LoVo (cell line): ENCODE measurements at regions not wholly inside any gene's neighbourhood (a gene's known extent, or its start where the extent isn't known, plus 50 kb on each side); places are given as distances from the start of the nearest gene placed in this dataset.
"Not testable (repeated sequence)": the region's sequence is repeated elsewhere in the genome, so short reads cannot be mapped to it uniquely, and the experiment has no call there.

Source experiments
- DNase-seq: peaks from one replicate; pipeline ENCODE4 v3.0.0-alpha.2; 2016; ENCODE audit warnings: low spot score

- DNase-seq: no peak
These were observed 358.2 kb downstream of the EDEM1 start for GRCh38 chr3:5545719-5546118.

DNA sequence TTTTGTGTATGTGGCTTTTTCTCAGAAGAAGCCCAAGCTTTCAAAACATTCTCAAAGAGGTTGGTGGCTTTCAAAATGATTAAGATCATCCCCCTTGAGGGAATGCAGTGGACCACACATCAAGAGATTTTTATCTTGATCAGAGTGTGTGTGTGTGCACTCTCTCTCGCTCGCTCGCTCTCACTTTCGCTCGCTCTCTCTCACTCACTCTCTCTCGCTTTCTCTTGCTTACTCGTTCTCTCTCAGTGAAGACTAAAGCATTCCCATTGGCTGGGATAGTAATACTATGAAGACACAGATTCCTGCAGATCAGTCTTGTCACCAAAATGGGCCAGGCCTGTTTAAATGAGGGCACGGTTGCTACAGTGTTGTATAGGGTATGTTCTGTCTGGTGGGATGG is 365.7 kb downstream of the EDEM1 start:
- no peak for DNase-seq

DNA sequence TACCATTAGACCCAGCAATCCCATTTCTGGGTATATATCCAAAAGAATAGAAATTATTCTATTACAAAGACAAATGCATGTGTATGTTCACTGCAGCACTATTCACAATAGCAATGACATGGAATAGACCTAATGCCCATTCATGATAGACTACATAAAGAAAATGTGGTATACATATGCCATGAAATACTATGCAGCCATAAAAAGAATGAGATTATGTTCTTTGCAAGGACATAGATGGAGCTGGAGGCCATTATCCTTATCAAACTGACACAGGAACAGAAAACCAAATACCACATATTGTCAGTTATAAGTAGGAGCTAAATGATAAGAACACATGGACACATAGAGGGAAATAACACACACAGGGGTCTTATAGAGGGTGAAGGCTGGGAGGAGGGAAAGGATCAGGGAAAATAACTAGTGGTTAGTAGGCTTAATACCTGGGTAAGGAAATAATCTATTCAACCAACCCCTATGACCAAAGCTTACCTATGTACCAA is 366.8 kb downstream of the EDEM1 start:
- DNase-seq: no peak

DNA sequence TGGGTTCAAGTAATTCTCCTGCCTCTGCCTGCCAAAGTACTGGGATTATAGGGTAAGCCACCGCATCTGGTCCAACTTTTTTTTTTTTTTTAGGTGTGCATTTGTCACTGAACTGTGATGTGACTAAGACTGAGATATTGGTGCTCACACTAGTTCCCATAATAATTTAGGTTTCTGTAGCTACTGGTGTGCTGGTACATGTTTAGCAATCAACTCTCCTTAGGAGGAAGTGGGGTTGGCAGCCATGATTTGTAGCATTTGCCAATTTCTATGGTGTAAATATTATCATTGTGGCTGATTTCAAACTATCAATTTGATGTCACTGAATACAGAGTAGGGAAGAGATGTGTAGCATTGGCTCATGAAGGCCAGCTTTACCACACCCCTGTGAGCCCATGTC is 372.7 kb downstream of the EDEM1 start:
- no peak for DNase-seq

- DNase-seq: no peak
These were observed 376.2 kb downstream of the EDEM1 start for GRCh38 chr3:5563537-5564277.

GRCh38 chr3:5564278-5564666 is 376.8 kb downstream of the EDEM1 start:
- no peak for DNase-seq

DNA sequence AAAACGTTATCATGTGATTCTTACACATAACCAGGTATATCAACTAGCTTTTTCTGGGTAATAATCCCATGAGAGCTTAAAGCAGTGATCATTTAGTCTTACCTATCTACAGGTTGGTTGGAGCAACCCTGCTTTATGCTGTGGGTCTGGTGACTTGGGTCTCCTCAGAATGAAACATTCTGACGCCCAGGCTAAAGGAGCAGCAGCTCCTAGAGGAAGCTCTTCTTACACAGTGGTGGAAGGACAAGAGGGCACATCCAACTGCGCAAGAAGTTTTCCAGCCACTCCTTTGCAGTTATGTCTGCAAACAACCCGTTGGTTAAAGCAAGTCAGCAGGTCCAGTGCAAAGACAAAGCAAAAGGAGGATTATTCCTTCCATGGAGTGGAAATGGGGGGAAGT is 377.5 kb downstream of the EDEM1 start:
- DNase-seq: no peak

- no peak for DNase-seq
These were observed 379.6 kb downstream of the EDEM1 start for GRCh38 chr3:5567113-5567512.

- no peak for DNase-seq
These were observed 380.9 kb downstream of the EDEM1 start for GRCh38 chr3:5568451-5568850.

DNA sequence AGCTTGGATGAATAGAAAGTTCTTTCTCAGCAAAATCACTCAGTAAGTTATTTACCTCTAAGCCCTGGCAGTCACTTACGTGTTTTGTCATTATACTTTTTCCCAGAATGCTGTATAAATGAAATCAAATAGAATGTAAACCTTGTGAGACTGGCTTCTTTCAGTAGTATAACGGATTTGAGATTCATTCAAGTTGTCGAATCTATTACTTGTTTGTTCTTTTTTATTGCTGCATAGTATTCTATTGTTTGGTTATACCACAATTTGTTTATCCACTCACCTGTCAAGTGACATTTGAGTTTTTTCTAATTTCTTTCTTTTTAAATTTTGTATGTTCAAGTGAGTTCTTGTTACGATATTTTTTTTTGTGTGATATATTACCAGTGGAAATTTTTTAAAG is 381.6 kb downstream of the EDEM1 start:
- DNase-seq: no peak

- DNase-seq: no peak
These were observed 384.7 kb downstream of the EDEM1 start for GRCh38 chr3:5572168-5572567.

DNA sequence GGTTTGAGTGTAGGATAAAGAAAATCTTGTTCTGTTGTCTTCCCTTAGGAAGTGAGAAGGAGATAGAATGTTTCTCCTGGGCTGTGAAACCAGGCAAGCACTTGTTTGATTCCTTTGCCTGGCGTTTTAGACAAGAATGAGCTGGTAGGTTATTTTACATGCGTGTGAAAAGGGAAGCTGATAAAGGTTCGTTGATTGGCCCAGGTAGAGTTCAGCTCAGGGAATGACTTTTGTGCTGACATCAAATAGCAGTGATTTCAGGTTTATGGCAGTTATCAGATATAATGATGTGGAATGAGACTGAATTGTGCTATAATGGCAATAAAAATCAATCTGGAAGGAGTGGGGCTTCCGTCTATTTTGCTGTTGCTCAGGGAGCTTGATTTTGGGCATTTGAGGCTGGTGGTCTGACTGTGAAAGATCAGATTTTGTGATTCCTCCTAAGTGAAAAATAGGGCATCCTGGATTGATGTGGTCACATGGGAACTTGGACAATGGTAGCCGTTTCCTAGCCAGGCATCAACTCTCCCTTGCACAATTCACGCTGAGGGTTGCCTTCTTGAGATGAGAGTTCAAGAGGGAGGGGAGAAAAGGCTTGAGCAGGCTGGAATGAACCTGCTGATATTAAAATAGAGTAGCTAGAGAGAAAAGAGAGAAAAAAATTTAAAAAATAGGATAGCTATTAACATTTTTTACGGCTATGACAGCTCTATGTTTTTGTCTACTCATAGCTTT is 388.9 kb downstream of the EDEM1 start:
- no peak for DNase-seq

GRCh38 chr3:5579139-5579602 is 391.7 kb downstream of the EDEM1 start:
- DNase-seq: no peak

GRCh38 chr3:5579946-5580345 is 392.4 kb downstream of the EDEM1 start:
- no peak for DNase-seq

DNA sequence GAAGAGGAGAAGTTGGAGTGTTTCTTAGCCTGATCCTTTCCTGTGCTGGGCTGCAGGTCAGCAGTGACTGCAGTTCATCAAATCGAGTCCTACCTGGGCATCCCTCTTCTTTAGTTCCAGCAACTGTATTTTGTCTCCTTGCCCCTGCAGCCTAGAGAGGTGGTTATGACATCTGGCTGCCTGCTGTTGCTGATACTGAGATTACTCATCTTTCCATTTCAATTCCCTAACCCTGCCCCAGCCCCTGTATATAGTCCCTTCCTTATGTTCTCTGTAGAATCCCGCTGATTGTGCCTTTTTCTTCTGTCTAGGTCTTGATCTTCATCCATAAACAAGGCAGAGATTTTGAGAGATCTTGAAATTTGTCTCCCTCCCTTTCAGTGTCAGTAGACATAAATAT is 393.3 kb downstream of the EDEM1 start:
- no peak for DNase-seq

GRCh38 chr3:5581743-5582142 is 394.2 kb downstream of the EDEM1 start:
- DNase-seq: no peak

DNA sequence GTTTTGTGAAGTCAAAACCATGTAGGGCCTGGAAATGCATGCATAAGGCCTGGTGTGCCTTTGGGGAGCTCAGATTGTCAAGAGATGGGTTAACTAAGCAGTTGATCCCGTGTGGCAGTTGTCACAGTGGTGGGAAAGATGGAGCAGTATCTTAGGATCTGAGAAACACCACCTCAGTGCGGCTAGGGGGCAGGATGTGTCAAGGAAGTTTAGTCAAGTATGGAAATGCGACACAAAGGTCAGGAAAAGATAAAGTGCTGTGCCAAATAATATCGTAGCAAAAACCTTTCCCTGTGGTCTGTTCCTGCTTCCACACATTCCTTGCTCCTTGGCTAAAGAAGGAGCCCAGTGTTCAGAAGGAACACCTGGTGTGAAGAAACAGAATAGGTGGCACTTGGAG is 396.4 kb downstream of the EDEM1 start:
- no peak for DNase-seq

DNA sequence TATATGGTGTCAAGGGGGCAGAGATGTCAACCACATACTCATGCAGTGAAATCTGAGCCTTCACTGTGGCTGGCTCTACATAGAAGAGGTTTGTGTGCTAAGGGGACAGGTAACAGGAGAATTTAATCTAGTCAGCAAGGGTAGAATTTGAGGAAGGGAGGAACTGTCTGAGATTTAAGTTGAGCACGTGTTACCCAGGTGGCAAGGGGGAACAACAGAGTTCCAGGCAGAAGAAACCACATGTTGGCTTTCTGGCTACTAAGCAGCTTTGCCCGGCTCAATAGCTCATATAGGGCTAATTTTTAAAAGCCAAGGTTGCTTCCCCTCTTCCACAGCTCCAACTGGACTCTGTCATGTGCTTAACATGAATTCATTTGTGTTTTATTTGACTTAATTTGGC is 397.6 kb downstream of the EDEM1 start:
- DNase-seq: no peak

DNA sequence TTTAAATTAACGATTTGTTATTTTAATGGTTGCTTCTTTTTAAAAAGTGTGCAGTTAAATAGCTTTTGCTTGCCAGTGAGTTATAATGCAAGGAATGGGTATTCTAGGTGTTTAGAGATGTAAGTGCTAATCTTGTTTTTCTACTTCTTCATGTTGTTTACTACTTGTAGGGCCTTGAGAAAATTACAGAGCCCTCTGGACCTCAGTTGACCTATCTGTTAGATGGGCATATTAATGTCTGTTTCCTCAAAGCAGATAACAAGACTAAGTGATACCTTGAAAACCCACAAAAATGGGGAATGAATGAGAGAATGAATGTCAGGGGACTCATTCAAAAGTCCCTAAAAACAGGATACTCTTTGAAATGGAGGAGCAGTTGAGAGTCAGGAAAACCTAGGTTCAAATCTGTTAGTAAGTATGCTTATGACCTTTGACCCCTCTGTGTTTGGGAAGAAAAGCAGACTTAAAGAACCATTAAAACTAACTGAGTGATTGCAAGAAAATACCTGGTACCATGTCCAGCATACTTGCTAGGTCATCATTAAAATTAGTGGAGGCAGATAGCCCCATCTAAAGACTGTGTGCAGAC is 419.5 kb downstream of the EDEM1 start:
- DNase-seq: no peak

DNA sequence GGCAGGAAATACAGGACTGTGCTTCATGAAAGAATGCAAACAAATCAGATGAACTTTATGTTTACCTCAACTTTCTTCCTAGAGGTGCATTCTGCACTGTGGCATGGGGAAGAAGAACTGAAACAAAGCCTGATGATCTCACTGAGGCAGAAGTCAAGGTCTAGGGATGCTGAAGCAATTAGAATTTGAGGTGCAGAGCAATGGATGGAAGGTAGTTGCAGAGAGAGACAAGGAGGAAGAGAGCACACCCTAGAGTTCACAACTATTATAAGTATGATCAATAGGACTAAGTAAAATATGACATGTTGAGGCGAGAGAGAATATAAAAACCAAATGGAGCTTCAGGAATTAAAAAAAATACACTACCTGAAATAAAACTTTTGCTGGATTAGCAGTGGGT is 420.1 kb downstream of the EDEM1 start:
- DNase-seq: no peak

- not testable (repeated sequence) for DNase-seq
These were observed 421.5 kb downstream of the EDEM1 start for GRCh38 chr3:5608971-5609370.

- no peak for DNase-seq
These were observed 426.1 kb downstream of the EDEM1 start for GRCh38 chr3:5613599-5613998.

- no peak for DNase-seq
These were observed 429.4 kb downstream of the EDEM1 start for GRCh38 chr3:5616873-5617272.
